IMR-90 (cell line): ENCODE measurements at regions not wholly inside any gene's neighbourhood (a gene's known extent, or its start where the extent isn't known, plus 50 kb on each side); places are given as distances from the start of the nearest gene placed in this dataset.

Experiments used
- ATAC-seq: fragments of 200-7000 bp; cut with Tn5 transposase; 2 replicates; pipeline ENCODE4 v1.9.1; 2020; ENCODE audit warnings: low read depth, mild to moderate bottlenecking, moderate library complexity
- BruUV-seq: library from RNA; stranded (reverse); fragments of 400-500 nt; replicated peaks from 2 replicates; lab custom pipeline; 2021; lab: Mats Ljungman, UMichigan
- CTCF ChIA-PET: fragments of 300-600 bp; formaldehyde crosslinking; extraction: SDS; loops from one replicate; lab custom pipeline; 2021; ENCODE audit warnings: antibody characterized with exemption; lab: Yijun Ruan, JAX
- POLR2A ChIA-PET: fragments of 300-600 bp; sonication (Branson Sonifier 250); formaldehyde crosslinking; loops from one replicate; lab custom pipeline; 2022; ENCODE audit warnings: antibody characterized with exemption; ENCODE audit not compliant: unreplicated experiment; lab: Charles Lee
- DNase-seq: peaks from one replicate; pipeline ENCODE4 v3.0.0; 2013
- H2AFZ ChIP-seq: replicated peaks from 2 replicates; pipeline ENCODE3; 2013; ENCODE audit warnings: low read length, mild to moderate bottlenecking; ENCODE audit not compliant: poor library complexity
- H2AK5ac ChIP-seq: 2 replicates; pipeline ENCODE4 v1.6.1; 2013; ENCODE audit warnings: low read depth, low read length, inconsistent platforms
- H2AK9ac ChIP-seq: replicated peaks from 2 replicates; pipeline ENCODE3; 2013; ENCODE audit warnings: mild to moderate bottlenecking, low read depth, low read length, moderate library complexity; ENCODE audit not compliant: poor library complexity
- H2BK120ac ChIP-seq: 2 replicates; pipeline ENCODE4 v1.6.1; 2013; ENCODE audit warnings: low read depth, low read length, inconsistent platforms
- H2BK15ac ChIP-seq: 3 replicates; pipeline ENCODE4 v1.6.1; 2013; ENCODE audit warnings: low read depth, low read length, inconsistent platforms
- H2BK20ac ChIP-seq: 2 replicates; pipeline ENCODE4 v1.6.1; 2013; ENCODE audit warnings: low read depth, mild to moderate bottlenecking, inconsistent platforms, low read length, moderate library complexity
- H2BK5ac ChIP-seq: 2 replicates; pipeline ENCODE4 v1.6.1; 2013; ENCODE audit warnings: mild to moderate bottlenecking, low read depth, low read length, inconsistent platforms; ENCODE audit not compliant: poor library complexity, severe bottlenecking
- H3K14ac ChIP-seq: replicated peaks from 2 replicates; pipeline ENCODE4 v1.6.1; 2013; ENCODE audit warnings: low read depth, low read length, inconsistent platforms
- H3K18ac ChIP-seq: 2 replicates; pipeline ENCODE4 v1.6.1; 2013; ENCODE audit warnings: low read depth, low read length, control low read depth
- H3K23ac ChIP-seq: 2 replicates; pipeline ENCODE4 v1.6.1; 2013; ENCODE audit warnings: low read depth, low read length, inconsistent platforms
- H3K27ac ChIP-seq: 2 replicates; pipeline ENCODE4 v1.5.1; 2013; ENCODE audit warnings: mild to moderate bottlenecking, control low read depth, low read length; ENCODE audit not compliant: insufficient read depth
- H3K27me3 ChIP-seq: 2 replicates; pipeline ENCODE4 v1.6.1; 2013; ENCODE audit warnings: low read length; ENCODE audit not compliant: control insufficient read depth, insufficient read depth
- H3K36me3 ChIP-seq: 2 replicates; pipeline ENCODE4 v1.6.1; 2013; ENCODE audit warnings: low read length, mixed read lengths; ENCODE audit not compliant: control insufficient read depth, insufficient read depth
- H3K4ac ChIP-seq: 2 replicates; pipeline ENCODE4 v1.6.1; 2013; ENCODE audit warnings: low read depth, low read length, inconsistent platforms
- H3K4me1 ChIP-seq: 2 replicates; pipeline ENCODE4 v1.6.1; 2013; ENCODE audit warnings: low read length, mixed read lengths; ENCODE audit not compliant: control insufficient read depth, insufficient read depth
- H3K4me2 ChIP-seq: 2 replicates; pipeline ENCODE4 v1.6.1; 2013; ENCODE audit warnings: low read depth, mild to moderate bottlenecking, control low read depth, low read length, moderate library complexity
- H3K4me3 ChIP-seq: 2 replicates; pipeline ENCODE4 v1.5.1; 2013; ENCODE audit warnings: low read depth, mild to moderate bottlenecking, control low read depth, low read length, moderate library complexity; ENCODE audit not compliant: insufficient read depth
- H3K56ac ChIP-seq: 2 replicates; pipeline ENCODE4 v1.6.1; 2013; ENCODE audit warnings: low read length, inconsistent platforms; ENCODE audit not compliant: insufficient read depth; ENCODE audit errors: extremely low read depth
- H3K79me1 ChIP-seq, 2 experiments: 2 replicates each; pipeline ENCODE4 v1.6.1; 2013; ENCODE audit warnings: low read length in 2 of 2, inconsistent platforms in 1 of 2, low read depth in 1 of 2
- H3K9ac ChIP-seq: 2 replicates; pipeline ENCODE4 v1.6.1; 2013; ENCODE audit warnings: low read depth, low read length, control low read depth
- H3K9me1 ChIP-seq: 2 replicates; pipeline ENCODE4 v1.6.1; 2013; ENCODE audit warnings: low read length, inconsistent platforms; ENCODE audit not compliant: insufficient read depth
- H3K9me3 ChIP-seq: 2 replicates; pipeline ENCODE4 v1.6.1; 2013; ENCODE audit warnings: low read length; ENCODE audit not compliant: control insufficient read depth, insufficient read depth
- H4K20me1 ChIP-seq: 2 replicates; pipeline ENCODE4 v1.6.1; 2013; ENCODE audit warnings: low read length, inconsistent platforms; ENCODE audit not compliant: insufficient read depth
- H4K5ac ChIP-seq: 2 replicates; pipeline ENCODE4 v1.6.1; 2013; ENCODE audit warnings: mild to moderate bottlenecking, low read depth, low read length, control low read depth
- H4K8ac ChIP-seq, 2 experiments: 2 replicates each; pipeline ENCODE4 v1.6.1; 2013; ENCODE audit warnings: low read depth in 2 of 2, low read length in 2 of 2, control low read depth in 1 of 2, inconsistent platforms in 1 of 2
- H4K91ac ChIP-seq: 2 replicates; pipeline ENCODE4 v1.6.1; 2013; ENCODE audit warnings: low read depth, low read length, inconsistent platforms; ENCODE audit not compliant: insufficient read depth
- BHLHE40 ChIP-seq: fragments of 150-350 bp; IDR thresholded peaks from 2 replicates; pipeline ENCODE4 v1.6.1; 2016; ENCODE audit warnings: mild to moderate bottlenecking, low read depth, low read length
- CEBPB ChIP-seq: IDR thresholded peaks from 2 replicates; pipeline ENCODE4 v1.6.1; 2012; ENCODE audit warnings: low read depth, low read length, improper control_type of control experiment
- CHD1 ChIP-seq: IDR thresholded peaks from 2 replicates; pipeline ENCODE4 v1.6.1; 2012; ENCODE audit warnings: low read depth, low read length, improper control_type of control experiment
- FOS ChIP-seq: fragments of 150-350 bp; IDR thresholded peaks from 2 replicates; pipeline ENCODE4 v1.6.1; 2016; ENCODE audit warnings: low read depth, low read length
- MAFK ChIP-seq: IDR thresholded peaks from 2 replicates; pipeline ENCODE4 v1.6.1; 2012; ENCODE audit warnings: low read depth, low read length, improper control_type of control experiment
- MAZ ChIP-seq: IDR thresholded peaks from 2 replicates; pipeline ENCODE4 v1.6.1; 2012; ENCODE audit warnings: low read depth, mild to moderate bottlenecking, low read length, improper control_type of control experiment, moderate library complexity, borderline replicate concordance
- MXI1 ChIP-seq: IDR thresholded peaks from 2 replicates; pipeline ENCODE4 v1.6.1; 2012; ENCODE audit warnings: low read depth, mild to moderate bottlenecking, low read length, moderate library complexity, borderline replicate concordance
- NFE2L2 ChIP-seq: fragments of 150-350 bp; IDR thresholded peaks from 2 replicates; pipeline ENCODE4 v1.6.1; 2016; ENCODE audit warnings: low read depth, mild to moderate bottlenecking, low read length
- POLR2A ChIP-seq: IDR thresholded peaks from 2 replicates; pipeline ENCODE4 v1.6.1; 2012; ENCODE audit warnings: mild to moderate bottlenecking, low read depth, low read length
- RAD21 ChIP-seq: IDR thresholded peaks from 2 replicates; pipeline ENCODE4 v1.6.1; 2012; ENCODE audit warnings: low read length, improper control_type of control experiment
- RCOR1 ChIP-seq: IDR thresholded peaks from 2 replicates; pipeline ENCODE4 v1.6.1; 2012; ENCODE audit warnings: mild to moderate bottlenecking, low read length, improper control_type of control experiment; ENCODE audit not compliant: insufficient replicate concordance
- RFX5 ChIP-seq: IDR thresholded peaks from 2 replicates; pipeline ENCODE4 v1.8.0; 2012; ENCODE audit warnings: low read depth, mild to moderate bottlenecking, low read length, moderate library complexity
- SMC3 ChIP-seq: fragments of 150-350 bp; IDR thresholded peaks from 2 replicates; pipeline ENCODE4 v1.6.1; 2016; ENCODE audit warnings: low read depth, mild to moderate bottlenecking, antibody characterized with exemption, low read length, moderate library complexity
- WGBS, 2 experiments: methylation state at CpG; one replicate each; pipeline versions ENCODE4 v1.1.5 to v1.1.7; 2013; ENCODE audit warnings: missing lambda C conversion rate in 2 of 2; ENCODE audit not compliant: insufficient read length in 1 of 2; ENCODE audit errors: extremely low coverage in 2 of 2; 5-methylcytosine and 5-hydroxymethylcytosine counted together
- dilution Hi-C: fragments of 300-500 bp; cut with HindIII; formaldehyde crosslinking; loops from one replicate; pipeline ENCODE4 v1.14.3; 2018; ENCODE audit warnings: low sequenced_read_pairs; ENCODE audit not compliant: unreplicated experiment
- in situ Hi-C: fragments of 300-500 bp; cut with MboI; formaldehyde crosslinking; loops from 3 replicates; pipeline ENCODE4 v1.14.3; 2019; ENCODE audit warnings: low sequenced_read_pairs, inconsistent platforms, mixed read lengths
- intact Hi-C: fragments of 100-400 bp; cut with micrococcal nuclease; formaldehyde crosslinking; loops from 2 replicates; pipeline ENCODE4 v1.10.0; 2022
- TF ChIP-seq, protein P1 (sequence below): fragments of 150-350 bp; IDR thresholded peaks from 2 replicates; pipeline ENCODE4 v1.6.1; 2016; ENCODE audit warnings: low read depth, mild to moderate bottlenecking, low read length, moderate library complexity, borderline replicate concordance
- TF ChIP-seq, protein P2 (sequence below): fragments of 150-350 bp; IDR thresholded peaks from 2 replicates; pipeline ENCODE4 v1.6.1; 2017; ENCODE audit warnings: mild to moderate bottlenecking, antibody characterized with exemption, low read length, low read depth
- TF ChIP-seq, protein P3 (sequence below): conservative IDR thresholded peaks from 2 replicates; pipeline ENCODE4 v1.5.1; 2012; ENCODE audit warnings: mild to moderate bottlenecking, low read depth, low read length, improper control_type of control experiment

DNA sequence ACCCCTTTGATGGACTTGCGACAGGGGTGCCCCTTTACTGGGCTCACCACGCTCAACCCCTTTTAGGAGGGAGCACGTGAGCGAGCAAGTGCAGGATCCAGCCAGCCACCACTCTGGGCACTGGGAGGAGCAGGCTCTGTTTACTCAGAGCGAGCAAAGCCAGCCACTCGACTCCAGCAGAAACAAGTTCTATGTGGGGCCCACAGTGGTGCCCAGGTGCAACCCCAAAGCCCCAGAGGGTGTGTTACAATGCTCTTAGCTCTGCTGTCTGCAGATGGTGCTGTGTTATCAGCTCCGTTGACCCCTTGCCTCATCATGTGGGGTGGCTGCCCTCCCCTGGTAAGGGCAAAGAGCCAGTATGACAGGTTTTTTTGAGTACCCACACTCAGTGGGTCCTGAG lies 120.3 kb upstream of the SUCLG2 start:
- Histone ChIP-seq H3K9me1 (no peaks in the 10 kb centered on the region), H3K27ac (no peak overlapping the region), H3K14ac (no peak overlapping the region), H3K36me3 (no peaks in the 10 kb centered on the region), H2AFZ (no peak overlapping the region), H2BK20ac (no peak overlapping the region), H2BK15ac (no peak overlapping the region), H3K79me1 (no peaks in the 10 kb centered on the region), H3K4me2 (no peak overlapping the region), H3K9ac (no peak overlapping the region), H3K56ac (no peak overlapping the region), H3K18ac (no peak overlapping the region), H2AK5ac (no peak overlapping the region), H2AK9ac (no peak overlapping the region), H4K20me1 (no peaks in the 10 kb centered on the region), H4K91ac (no peak overlapping the region), H3K27me3 (no peaks in the 10 kb centered on the region), H2BK120ac (no peak overlapping the region), H4K8ac (no peak overlapping the region), H3K4me1 (no peaks in the 10 kb centered on the region), H3K23ac (no peak overlapping the region), H4K5ac (no peak overlapping the region), H3K9me3 (no peaks in the 10 kb centered on the region), H2BK5ac (no peak overlapping the region), H3K4me3 (no peak overlapping the region), H3K4ac (no peak overlapping the region)
- ATAC-seq (no peak), DNase-seq (no peak)
- ChIA-PET POLR2A (no interaction called here), CTCF (no interaction called here)
- in situ Hi-C loops, result no loop called here
- 83% methylated on average over 3 of the region's 7 CpGs; no CpG with 5 or more reads in 1 of the 2 experiments for WGBS, 2 experiments
- intact Hi-C loops, result no loop called here
- TF ChIP-seq RFX5 (no peak), NFE2L2 (no peak), RAD21 (no peak), RCOR1 (no peak), CEBPB (no peak), MXI1 (no peak), MAFK (no peak), BHLHE40 (no peak), FOS (no peak), CHD1 (no peak), SMC3 (no peak), POLR2A (no peak), MAZ (no peak)
- TF ChIP-seq, protein P1, sequence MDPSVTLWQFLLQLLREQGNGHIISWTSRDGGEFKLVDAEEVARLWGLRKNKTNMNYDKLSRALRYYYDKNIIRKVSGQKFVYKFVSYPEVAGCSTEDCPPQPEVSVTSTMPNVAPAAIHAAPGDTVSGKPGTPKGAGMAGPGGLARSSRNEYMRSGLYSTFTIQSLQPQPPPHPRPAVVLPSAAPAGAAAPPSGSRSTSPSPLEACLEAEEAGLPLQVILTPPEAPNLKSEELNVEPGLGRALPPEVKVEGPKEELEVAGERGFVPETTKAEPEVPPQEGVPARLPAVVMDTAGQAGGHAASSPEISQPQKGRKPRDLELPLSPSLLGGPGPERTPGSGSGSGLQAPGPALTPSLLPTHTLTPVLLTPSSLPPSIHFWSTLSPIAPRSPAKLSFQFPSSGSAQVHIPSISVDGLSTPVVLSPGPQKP, result no peak
- TF ChIP-seq, protein P2, sequence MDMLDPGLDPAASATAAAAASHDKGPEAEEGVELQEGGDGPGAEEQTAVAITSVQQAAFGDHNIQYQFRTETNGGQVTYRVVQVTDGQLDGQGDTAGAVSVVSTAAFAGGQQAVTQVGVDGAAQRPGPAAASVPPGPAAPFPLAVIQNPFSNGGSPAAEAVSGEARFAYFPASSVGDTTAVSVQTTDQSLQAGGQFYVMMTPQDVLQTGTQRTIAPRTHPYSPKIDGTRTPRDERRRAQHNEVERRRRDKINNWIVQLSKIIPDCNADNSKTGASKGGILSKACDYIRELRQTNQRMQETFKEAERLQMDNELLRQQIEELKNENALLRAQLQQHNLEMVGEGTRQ, result no peak
- TF ChIP-seq, protein P3, sequence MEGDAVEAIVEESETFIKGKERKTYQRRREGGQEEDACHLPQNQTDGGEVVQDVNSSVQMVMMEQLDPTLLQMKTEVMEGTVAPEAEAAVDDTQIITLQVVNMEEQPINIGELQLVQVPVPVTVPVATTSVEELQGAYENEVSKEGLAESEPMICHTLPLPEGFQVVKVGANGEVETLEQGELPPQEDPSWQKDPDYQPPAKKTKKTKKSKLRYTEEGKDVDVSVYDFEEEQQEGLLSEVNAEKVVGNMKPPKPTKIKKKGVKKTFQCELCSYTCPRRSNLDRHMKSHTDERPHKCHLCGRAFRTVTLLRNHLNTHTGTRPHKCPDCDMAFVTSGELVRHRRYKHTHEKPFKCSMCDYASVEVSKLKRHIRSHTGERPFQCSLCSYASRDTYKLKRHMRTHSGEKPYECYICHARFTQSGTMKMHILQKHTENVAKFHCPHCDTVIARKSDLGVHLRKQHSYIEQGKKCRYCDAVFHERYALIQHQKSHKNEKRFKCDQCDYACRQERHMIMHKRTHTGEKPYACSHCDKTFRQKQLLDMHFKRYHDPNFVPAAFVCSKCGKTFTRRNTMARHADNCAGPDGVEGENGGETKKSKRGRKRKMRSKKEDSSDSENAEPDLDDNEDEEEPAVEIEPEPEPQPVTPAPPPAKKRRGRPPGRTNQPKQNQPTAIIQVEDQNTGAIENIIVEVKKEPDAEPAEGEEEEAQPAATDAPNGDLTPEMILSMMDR, result no peak
- dilution Hi-C loops, result no loop called here
- BruUV-seq, result no TSS peak
